GM18502 (cell line): ENCODE measurements at regions not wholly inside any gene's neighbourhood (a gene's known extent, or its start where the extent isn't known, plus 50 kb on each side); places are given as distances from the start of the nearest gene placed in this dataset.
"Not testable (repeated sequence)": the region's sequence is repeated elsewhere in the genome, so short reads cannot be mapped to it uniquely, and the experiment has no call there.

ENCODE experiments used
- ATAC-seq: cut with Tn5 transposase; IDR thresholded peaks from one replicate; pipeline ENCODE4 v1.9.1; 2021; ENCODE audit warnings: mild to moderate bottlenecking; ENCODE audit not compliant: unreplicated experiment, poor library complexity

DNA sequence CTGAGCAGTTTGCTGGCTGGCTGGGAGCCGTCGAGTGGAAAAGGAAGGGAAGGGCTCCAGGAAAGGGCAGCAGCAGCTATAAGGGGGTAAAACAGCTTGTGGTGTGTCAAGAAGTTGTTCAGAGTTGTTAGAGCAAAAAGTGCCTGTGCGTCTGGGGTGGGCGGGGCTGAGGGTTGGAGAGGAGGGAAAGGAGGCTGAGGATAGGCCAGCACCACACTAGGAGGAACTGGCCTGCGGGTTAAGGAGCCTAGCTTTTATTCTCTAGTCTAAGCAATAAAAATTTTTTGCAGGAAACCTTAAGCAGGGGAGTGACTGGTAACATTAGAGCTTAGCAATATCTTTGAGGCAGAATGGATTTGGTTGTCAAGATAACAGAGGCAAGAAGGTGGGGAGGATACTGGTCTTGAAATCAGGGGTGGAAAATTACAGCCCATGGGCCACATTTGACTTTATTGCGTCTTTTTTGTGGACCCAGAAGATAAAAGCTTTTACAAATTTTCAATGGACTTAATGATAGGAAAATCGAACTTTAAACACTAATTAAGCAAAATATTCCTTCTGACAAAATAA is 134.5 kb upstream of the AADACL2 start:
- no peak for ATAC-seq

DNA sequence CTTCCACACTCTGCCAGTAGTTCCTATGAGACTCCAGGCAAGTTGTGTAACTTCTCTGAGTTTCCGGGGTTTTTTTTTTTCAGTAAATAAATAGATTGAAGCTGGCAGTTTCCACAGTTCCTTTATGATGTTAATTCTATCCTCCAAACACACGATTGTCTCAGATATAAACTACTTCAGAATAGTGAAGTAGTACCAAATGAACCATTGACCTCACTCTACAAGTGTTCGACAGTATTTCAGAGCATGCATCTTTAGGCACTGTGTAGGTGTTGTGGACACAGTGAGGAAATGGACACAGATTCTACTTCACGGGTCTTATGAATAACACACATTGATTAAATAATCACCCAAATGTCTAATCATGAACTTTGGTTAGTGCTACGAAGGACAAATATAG is 136.1 kb upstream of the IGSF10 start:
- ATAC-seq: no peak

DNA sequence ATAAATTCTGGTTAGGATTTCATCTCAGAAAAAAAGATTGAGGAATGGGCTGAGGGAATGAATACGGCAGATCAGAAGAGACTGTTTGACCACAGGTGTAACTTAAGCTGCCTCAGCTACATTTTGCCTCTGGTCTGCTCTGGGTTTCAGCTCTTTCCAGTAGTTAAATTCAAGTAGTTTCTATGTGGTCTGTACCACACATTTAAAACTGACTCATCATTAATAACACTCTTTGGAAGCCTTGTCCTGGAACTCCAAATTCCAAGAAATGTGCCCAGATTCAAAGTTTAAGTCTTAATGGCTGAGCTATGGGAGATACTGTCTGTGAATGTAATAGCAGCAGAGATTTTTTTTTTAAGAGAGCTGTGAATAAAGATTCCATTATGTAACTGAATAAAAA is 133.1 kb upstream of the IGSF10 start:
- ATAC-seq: no peak

DNA sequence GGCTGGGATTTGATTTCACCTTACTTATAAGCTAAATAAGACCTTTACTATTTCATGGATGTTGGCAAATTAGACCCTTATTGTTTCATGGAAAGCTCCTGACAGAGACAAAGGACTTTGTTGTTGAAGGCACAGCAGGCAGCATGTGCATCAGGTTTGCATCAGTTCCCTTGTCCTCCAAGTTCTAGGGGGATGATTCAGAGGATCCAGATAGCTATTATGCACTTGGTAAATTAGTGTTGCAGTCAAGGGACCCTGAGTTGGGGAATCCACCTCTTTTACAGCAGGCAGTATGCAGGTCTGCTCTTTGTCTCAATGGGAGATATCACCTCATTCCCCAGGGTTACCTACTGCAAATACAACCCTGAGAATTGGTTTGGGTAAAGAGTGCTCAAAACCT is 131.4 kb upstream of the IGSF10 start:
- ATAC-seq: no peak

DNA sequence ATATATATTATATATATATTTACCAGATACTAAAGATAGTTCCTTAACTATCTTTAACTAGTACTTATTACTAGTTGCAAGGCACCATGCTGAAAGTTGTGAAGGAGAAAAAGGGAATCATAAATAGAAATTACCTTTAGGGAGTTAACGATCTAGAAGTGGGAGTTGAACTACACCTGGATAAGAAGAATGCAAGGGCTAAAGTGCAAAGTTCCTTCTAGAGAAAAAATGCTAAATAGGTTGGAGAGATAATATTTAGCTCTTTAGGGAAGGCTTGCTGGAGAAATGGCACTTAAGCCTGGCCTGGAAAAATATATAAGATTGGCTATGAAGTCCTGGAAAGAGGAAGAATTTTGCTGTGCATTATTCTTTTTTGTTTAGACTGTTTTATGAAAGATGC is 130.6 kb upstream of the IGSF10 start:
- ATAC-seq: no peak

DNA sequence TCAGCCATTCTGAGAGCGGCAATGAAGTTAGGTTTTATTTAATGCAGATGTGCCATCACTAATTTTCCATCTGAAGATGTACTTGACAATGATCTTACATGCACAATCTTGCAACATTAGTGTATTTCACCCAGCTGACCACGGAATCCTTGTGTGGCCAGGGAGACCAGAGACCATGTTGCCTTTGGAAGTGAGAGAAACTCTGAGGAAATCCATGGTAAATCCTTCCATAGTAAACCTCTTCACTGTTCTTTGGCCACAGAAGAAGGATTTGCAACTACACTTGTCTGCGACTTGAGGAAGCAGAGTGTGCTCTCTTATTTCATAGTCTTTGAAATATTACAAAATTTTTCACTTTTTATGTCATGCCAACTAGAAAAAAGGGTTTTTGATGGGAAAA is 128.4 kb upstream of the IGSF10 start:
- ATAC-seq: no peak

DNA sequence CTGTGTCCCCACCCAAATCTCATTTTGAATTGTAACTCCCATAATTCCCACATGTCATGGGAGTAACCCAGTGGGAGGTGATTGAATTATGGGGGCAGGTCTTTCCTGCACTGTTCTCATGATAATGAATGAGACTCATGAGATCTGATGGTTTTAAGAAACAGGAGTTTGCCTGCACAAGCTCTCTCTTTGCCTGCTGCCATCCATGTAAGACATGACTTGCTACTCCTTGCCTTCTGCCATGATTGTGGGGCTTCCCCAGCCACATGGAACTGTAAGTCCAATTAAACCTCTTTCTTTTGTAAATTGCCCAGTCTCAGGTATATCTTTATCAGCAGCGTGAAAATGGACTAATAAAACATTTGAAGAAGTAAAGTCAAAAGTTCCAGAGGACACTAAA is 126.8 kb upstream of the IGSF10 start:
- not testable (repeated sequence) for ATAC-seq

DNA sequence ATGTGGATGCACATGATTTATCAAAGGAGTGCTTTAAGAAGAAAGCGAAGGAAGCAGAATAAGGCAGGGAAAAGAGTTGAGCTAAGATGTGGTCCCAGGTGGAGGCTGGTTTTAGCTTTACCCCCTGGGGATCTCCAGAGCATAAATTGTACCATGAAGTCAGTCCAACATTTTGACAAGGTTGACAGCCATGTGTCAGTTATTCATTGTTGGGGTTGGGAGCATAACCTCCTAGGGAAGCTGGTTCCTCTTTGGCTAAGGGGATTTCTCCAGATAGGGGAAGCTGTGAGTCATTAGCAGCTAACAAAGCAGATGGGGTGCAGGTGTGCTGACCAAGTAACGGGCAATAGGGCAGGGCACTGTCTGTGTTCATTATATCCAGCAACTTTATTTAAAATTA is 123.7 kb upstream of the IGSF10 start:
- ATAC-seq: peak; percentile 65

DNA sequence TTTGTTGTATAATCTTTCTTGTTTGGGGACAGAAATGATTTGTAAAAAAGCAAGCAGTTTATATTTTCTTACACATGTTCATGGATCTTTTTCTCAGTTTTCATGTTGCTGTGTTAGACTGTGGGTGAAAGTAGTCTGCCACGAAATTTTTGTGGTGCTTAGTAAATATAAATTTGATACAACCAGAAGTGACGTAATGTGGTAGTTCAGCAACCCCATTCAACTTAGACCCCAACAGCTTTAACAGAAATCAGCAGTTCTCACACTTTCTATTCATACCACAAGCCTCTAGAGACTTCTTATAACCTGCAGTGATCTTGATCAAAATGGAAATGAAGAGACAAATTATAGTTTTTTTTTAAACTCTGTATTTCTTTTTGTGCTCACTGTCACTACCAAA is 120.2 kb upstream of the IGSF10 start:
- no peak for ATAC-seq

DNA sequence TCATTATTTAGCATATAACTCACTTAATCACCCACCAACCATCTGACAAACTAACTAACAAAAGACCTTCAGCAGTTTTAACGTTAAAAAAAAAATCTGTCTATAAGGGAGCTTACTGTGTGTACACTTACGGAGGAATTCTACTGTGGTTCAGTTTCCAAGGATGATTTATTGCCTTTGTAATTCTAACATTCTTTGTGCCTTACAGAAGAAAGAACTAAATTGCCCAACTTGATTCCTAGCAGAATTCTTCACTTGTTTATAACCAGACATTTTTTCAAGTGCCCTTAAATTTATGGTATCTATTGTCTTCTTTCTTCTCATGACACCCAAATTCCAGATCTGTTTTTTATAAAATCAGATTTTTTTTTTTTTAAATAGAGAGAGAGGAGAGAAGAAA is 119.7 kb upstream of the IGSF10 start:
- ATAC-seq: no peak

DNA sequence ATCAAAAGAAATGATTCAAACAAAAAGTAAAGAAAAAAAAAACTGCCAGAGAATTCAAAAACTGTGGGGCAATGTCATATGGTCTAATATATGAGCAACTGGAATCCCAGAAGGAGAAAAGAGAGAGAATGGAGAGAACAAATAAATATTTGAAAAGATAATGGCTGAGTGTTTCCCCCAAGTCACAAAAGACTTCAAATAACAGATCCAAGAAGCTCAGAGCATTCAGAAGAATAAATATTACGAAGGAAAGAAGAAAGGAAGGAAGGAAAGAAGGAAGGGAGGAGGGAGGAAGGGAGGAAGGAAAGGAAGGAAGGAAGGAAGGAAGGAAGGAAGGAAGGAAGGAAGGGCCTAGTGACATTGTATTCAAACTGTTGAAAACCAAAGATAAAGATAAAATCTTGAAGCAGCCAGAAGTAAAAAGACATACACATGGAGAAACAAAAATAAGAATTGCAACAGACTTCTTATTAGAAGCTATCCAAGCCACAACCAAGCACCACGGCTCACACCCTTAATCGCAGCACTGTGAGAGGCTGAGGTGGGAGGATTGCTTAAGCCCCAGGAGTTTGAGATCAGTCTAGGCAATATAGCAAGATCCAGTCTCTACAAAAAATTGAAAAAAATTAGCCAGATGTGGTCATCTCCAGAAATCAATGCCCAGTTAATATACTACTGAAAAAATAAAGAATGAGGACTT is 118.9 kb upstream of the IGSF10 start:
- ATAC-seq: no peak

DNA sequence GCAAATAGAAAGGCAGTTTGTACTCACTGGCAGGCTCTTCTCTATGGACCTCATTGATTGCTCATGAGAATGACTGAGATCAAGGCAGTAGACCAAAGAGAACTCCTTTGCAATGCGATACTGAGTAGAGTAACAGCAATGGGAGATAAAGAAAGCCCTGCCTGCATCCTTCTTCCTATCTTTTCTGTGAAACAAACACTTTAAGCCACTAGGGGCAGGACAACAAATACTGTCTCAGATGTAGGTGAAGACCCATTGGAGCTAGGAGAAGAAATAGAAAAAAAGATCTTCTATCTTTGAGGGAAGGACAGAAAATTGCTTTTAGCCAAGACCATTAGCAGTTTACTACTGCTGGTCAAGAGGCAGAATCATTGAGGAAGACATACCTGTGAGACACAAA is 117.6 kb upstream of the IGSF10 start:
- ATAC-seq: no peak

DNA sequence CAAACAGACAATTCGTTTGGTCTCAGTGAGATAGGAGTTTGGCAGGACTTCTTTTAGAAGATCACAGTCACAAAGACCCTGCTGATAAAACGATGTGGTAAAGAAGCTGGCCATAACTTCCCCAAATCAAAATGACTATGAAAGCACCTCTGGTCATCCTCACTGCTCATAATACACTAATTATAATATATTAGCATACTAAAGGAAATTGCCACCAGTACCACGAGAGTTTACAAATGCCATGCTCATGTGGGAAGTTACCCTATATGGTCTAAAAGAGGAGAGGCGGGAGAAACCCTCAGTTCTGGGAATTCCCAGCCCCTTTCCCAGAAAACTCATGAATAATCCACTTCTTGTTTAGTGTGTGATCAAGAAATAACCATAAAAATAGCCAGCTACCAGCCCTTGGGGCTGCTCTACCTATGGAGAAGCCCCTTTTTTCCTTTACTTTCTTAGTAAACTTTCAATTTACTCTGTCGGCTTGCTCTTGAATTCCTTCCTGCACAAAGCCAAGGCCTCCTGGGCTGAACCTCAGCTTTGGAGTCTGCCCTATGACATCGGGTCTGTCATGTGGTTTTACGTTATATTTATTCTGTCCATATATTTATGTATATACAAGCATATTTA is 115.8 kb upstream of the IGSF10 start:
- no peak for ATAC-seq

DNA sequence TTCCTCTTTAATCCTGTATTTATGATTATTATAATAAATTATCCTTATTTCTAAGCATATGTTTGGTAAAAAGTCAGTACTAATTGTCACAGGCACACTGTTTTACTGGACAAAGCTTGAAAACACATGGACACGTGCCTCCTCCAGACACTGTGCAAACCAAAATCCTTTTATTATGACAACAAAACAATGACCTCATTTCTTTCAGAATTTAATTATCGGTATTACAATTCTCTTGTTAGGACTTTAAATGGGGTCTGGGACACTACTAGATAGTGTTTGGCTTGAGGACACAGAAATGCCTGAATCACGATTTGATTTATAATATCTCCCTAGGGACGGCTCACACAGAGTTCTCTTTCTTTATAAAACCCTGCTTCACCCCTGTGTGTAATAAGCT is 107.3 kb upstream of the IGSF10 start:
- no peak for ATAC-seq

DNA sequence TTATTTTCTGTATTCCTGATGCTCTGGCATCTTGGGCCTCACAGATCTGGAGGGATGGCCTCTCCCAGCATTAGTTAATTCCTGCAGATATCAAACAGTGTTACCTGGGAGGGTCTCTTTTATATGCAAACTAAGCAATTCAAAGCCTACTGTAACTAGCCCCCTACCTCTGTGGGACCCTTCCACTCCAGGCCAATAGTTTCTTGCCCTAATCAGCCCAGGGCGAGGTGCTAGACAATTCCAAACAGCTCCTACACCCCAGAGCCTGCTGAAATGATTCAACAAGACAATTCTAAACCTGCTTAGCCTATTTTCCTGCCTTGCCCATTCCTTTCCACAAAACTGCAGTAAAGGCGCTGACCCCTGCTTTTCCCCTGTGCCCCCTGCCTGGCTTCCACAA is 106.6 kb upstream of the IGSF10 start:
- no peak for ATAC-seq

DNA sequence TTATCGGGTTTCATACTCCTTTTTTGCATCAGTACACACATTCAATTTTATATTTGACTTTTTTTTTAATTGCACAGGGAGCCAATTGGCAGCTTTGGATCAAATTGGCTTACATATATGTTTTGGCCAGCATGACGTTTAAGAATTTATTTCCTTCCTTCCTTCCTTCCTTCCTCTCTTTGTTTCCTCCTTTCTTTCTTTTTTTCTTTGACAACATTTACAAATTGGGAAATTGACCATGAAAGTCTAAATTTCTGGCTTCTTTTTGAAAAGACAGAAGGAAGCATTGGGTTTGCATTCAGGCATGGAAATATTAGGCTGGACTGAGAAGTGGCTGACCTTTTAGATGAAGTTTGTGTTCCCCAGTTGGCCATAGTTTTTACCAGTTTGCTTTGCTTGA is 103.4 kb upstream of the IGSF10 start:
- no peak for ATAC-seq

DNA sequence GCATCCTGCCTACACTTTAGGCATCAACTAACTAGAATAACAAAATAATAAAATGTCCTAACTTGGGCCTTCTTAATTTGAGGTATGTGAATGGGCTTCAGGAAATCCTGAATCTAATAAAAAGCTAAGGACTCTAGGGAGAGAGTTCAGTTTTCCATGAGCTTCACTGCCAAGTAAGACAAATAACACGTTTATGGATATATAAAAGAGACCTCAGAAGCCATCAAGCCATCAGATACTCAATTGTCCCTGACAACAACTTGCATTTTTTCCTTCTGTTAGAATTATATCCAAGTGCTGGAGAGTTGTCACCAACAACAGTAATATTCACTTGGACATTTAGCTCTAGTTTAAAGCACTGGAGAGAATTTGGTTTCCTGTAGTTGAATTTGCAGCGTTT is 102.4 kb upstream of the IGSF10 start:
- ATAC-seq: no peak

DNA sequence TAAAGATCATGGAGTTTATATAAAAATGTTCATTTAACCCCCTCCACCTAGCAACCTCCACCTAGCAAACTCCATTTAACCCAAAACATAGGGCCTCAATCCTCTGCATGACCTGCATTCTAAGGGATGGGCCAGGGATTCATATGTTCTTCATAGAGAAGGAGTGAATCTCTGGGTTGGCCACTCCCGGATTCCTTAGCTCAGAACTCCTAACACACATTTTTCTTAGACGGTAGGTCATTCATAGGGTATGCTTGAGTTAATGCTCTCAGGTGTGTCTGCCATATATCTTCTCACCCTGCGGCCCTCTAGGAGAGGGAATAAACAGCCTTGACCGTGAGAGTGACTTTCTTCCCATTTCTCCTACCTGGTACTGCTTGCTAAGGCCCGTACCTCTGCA is 102.0 kb upstream of the IGSF10 start:
- no peak for ATAC-seq

DNA sequence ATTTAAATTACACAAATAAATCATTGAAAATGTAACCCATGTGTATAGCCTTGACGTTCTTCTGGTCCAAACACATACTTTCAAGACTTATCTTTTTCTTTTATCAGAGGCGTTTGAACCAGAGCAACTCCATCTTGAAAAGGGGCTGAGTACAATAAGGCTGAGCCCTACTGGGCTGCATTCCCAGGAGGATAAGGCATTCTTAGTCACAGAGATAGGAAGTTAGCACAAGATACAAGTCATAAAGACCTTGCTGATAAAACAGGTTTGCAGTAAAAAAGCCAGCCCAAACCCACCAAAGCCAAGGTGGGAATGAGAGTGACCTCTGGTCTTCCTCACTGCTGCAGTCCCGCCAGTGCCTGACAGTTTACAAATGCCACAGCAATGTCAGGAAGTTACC is 101.0 kb upstream of the IGSF10 start:
- no peak for ATAC-seq

DNA sequence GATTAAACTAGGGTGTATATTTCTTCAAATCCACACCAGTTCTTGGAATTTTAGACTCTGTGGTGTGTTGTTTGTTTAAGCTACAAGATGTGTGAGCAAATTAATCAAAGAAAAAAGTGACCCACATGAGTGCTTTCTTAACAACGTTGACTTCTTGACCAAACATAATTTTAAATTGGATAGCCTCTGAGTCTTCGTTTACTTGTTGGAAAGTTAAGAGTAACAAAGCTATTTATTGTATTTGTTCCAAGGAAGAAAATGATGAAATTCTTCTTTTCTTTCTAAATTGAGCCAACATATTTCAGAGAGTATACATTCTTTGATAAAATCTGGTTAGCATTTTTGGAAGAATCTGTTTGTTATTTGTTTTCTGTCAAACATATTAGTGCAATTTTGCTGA is 99.9 kb upstream of the IGSF10 start:
- no peak for ATAC-seq

DNA sequence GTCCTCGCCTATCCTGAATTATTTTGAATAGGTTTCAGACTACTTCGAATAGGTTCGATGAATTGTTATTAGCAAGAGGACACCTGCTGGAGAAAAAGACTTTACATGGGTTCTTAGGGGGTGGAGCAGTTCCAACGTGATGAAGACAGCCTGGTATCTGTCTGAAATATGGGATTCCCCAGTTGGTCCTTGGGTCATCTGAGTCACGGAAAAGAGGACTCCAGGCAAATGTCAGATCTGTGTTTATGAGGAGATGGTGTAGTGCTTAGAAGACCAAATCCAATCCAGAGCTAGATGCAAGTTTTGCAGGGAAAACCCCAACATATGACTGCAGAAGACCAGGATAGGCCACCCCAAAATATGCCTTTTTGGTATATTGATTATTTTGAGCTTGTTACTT is 98.9 kb upstream of the IGSF10 start:
- ATAC-seq: no peak

DNA sequence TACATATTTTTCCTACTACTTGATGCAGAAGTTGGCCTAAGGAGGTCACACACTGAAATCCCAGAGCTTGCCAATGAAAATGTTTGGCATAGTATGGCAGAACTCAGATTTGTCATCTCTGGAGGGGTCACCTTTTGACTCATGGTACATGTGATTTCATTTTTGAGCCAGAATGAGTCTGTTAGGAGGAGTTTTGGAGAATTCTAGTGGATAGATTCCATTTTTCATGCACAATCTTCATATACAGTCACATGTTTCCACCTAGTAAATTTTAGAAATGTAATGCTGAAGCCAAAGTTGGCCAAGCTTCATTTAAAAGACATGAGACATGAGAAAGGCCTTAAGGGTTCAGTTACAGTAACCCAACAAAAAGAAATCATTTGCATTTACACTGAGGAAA is 97.8 kb upstream of the IGSF10 start:
- ATAC-seq: no peak
